B cell (primary cell): ENCODE measurements at regions not wholly inside any gene's neighbourhood (a gene's known extent, or its start where the extent isn't known, plus 50 kb on each side); places are given as distances from the start of the nearest gene placed in this dataset.
"Not testable (repeated sequence)": the region's sequence is repeated elsewhere in the genome, so short reads cannot be mapped to it uniquely, and the experiment has no call there.

Experiments used
- ATAC-seq: fragments of 200-7000 bp; cut with Tn5 transposase; one replicate; pipeline ENCODE4 v1.10.0; 2021; ENCODE audit warnings: low read depth, mild to moderate bottlenecking, moderate number of reproducible peaks, moderate library complexity
- CTCF ChIA-PET: fragments of 350-600 bp; sonication (Branson Sonifier 250); formaldehyde crosslinking; loops from one replicate; lab custom pipeline; 2021; ENCODE audit warnings: antibody characterized with exemption, inconsistent platforms; lab: Charles Lee
- POLR2A ChIA-PET: fragments of 350-600 bp; sonication (Branson Sonifier 250); formaldehyde crosslinking; loops from one replicate; lab custom pipeline; 2021; ENCODE audit warnings: antibody characterized with exemption; lab: Charles Lee
- DNase-seq: peaks from one replicate; pipeline ENCODE4 v3.0.0; 2013
- H2AFZ ChIP-seq: 2 replicates; pipeline ENCODE4 v1.6.1; 2012; ENCODE audit warnings: mild to moderate bottlenecking, low read depth, low read length; ENCODE audit not compliant: insufficient read depth, poor library complexity, severe bottlenecking
- H3K27ac ChIP-seq, 2 donors: 1 replicate in 1 of 2; 2 replicates in 1 of 2; pipeline ENCODE4 v1.5.1; 2012 to 2013; ENCODE audit warnings: low read length in 2 of 2, mild to moderate bottlenecking in 2 of 2, moderate library complexity in 1 of 2
- H3K27me3 ChIP-seq, 4 experiments: fragments of 200-600 bp in 1 of 4; sonication (generic) in 1 of 4; replicated peaks in 1 of 4; 1 replicate in 2 of 4; 2 replicates in 2 of 4; pipeline versions ENCODE4 v1.6.1 to v1.7.0; 2013 to 2016; ENCODE audit warnings: low read length in 3 of 4, mild to moderate bottlenecking in 2 of 4, mixed read lengths in 1 of 4, moderate library complexity in 1 of 4; ENCODE audit not compliant: insufficient read depth in 4 of 4, control insufficient read depth in 3 of 4; ENCODE audit errors: control extremely low read depth in 1 of 4
- H3K36me3 ChIP-seq, 2 experiments: replicated peaks in 1 of 2; 1 replicate in 1 of 2; 2 replicates in 1 of 2; pipeline versions ENCODE4 v1.6.1 to v1.7.1; 2013; ENCODE audit warnings: low read length in 1 of 2; ENCODE audit not compliant: insufficient read depth in 2 of 2, control insufficient read depth in 1 of 2; ENCODE audit errors: control extremely low read depth in 1 of 2, extremely low read depth in 1 of 2
- H3K4me1 ChIP-seq, 2 donors: fragments of 200-600 bp in 1 of 2; sonication (generic) in 1 of 2; 1 replicate in 1 of 2; 2 replicates in 1 of 2; pipeline versions ENCODE4 v1.5.1 to v1.6.1; 2013 to 2017; ENCODE audit warnings: low read length in 2 of 2; ENCODE audit not compliant: control insufficient read depth in 2 of 2, insufficient read depth in 2 of 2
- H3K4me2 ChIP-seq: replicated peaks from 2 replicates; pipeline ENCODE3; 2012; ENCODE audit warnings: mild to moderate bottlenecking, low read depth, low read length; ENCODE audit not compliant: poor library complexity, severe bottlenecking
- H3K4me3 ChIP-seq, 5 experiments: fragments of 200-600 bp in 1 of 5; sonication (generic) in 1 of 5; 1 replicate in 3 of 5; 2 replicates in 2 of 5; pipeline versions ENCODE4 v1.5.1 to v1.7.0; 2011 to 2016; ENCODE audit warnings: low read length in 4 of 5, mild to moderate bottlenecking in 4 of 5, low read depth in 2 of 5, control low read depth in 1 of 5, moderate library complexity in 1 of 5; ENCODE audit not compliant: insufficient read depth in 1 of 5; ENCODE audit errors: control extremely low read depth in 1 of 5, extremely low read depth in 1 of 5
- H3K79me2 ChIP-seq: fragments of 200-600 bp; sonication (generic); one replicate; pipeline ENCODE4 v1.6.0; 2016; ENCODE audit warnings: low read length; ENCODE audit not compliant: control insufficient read depth, insufficient read depth
- H3K9ac ChIP-seq: fragments of 200-600 bp; sonication (generic); 2 replicates; pipeline ENCODE4 v1.6.1; 2017; ENCODE audit warnings: mild to moderate bottlenecking, low read length, moderate library complexity
- H3K9me3 ChIP-seq, 3 donors: one replicate each; pipeline versions ENCODE4 v1.6.1 to v1.7.1; 2013; ENCODE audit warnings: low read length in 2 of 3; ENCODE audit not compliant: control insufficient read depth in 2 of 3, insufficient read depth in 1 of 3; ENCODE audit errors: control extremely low read depth in 1 of 3
- H4K20me1 ChIP-seq: 2 replicates; pipeline ENCODE4 v1.6.0; 2012; ENCODE audit warnings: mild to moderate bottlenecking, low read length; ENCODE audit not compliant: insufficient read depth, control insufficient read depth, poor library complexity, severe bottlenecking
- H3K27ac Mint-ChIP-seq: one replicate; pipeline ENCODE4 v1.8.0; 2021; ENCODE audit warnings: mixed read lengths
- H3K27me3 Mint-ChIP-seq: one replicate; pipeline ENCODE4 v1.8.0; 2021; ENCODE audit warnings: mixed read lengths
- H3K4me1 Mint-ChIP-seq: one replicate; pipeline ENCODE4 v1.8.0; 2021; ENCODE audit warnings: mixed read lengths
- H3K4me3 Mint-ChIP-seq: one replicate; pipeline ENCODE4 v1.8.0; 2021; ENCODE audit warnings: mixed read lengths
- H3K9me3 Mint-ChIP-seq: one replicate; pipeline ENCODE4 v1.8.0; 2022; ENCODE audit warnings: mixed read lengths; ENCODE audit not compliant: insufficient read depth
- WGBS: methylation state at CpG from one replicate; pipeline ENCODE4 v1.1.5; 2013; ENCODE audit warnings: missing lambda C conversion rate; ENCODE audit not compliant: insufficient coverage; 5-methylcytosine and 5-hydroxymethylcytosine counted together
- intact Hi-C: fragments of 100-400 bp; cut with micrococcal nuclease; formaldehyde crosslinking; loops from one replicate; pipeline ENCODE4 v1.10.0; 2022

GRCh38 chr21:9740991-9741742 is 780.2 kb upstream of the TPTE start:
- H3K27me3 Mint-ChIP-seq, H3K36me3 ChIP-seq, H3K79me2 ChIP-seq, CTCF ChIA-PET, H3K4me1 Mint-ChIP-seq, intact Hi-C loops, H2AFZ ChIP-seq, H3K4me3 Mint-ChIP-seq, H3K4me2 ChIP-seq, H3K9me3 Mint-ChIP-seq, ATAC-seq, POLR2A ChIA-PET, H3K4me1 ChIP-seq, H3K27ac Mint-ChIP-seq, H3K27ac ChIP-seq, H3K9ac ChIP-seq, H3K27me3 ChIP-seq, H4K20me1 ChIP-seq, DNase-seq, H3K4me3 ChIP-seq: not testable (repeated sequence)
- H3K9me3 ChIP-seq, result peaks cover 0 to 41% (median 9%) of the 10 kb centered on the region in 3 donors
- 78% methylated on average over 5 of the region's 8 CpGs for WGBS

GRCh38 chr21:9743566-9743965 is 777.8 kb upstream of the TPTE start:
- not testable (repeated sequence) for H3K4me2 ChIP-seq

GRCh38 chr21:9744166-9744565 is 777.2 kb upstream of the TPTE start:
- CTCF ChIA-PET, H3K4me1 ChIP-seq, H3K4me3 ChIP-seq, ATAC-seq, H3K4me3 Mint-ChIP-seq, H3K27ac Mint-ChIP-seq, intact Hi-C loops, H3K4me1 Mint-ChIP-seq, H3K79me2 ChIP-seq, H2AFZ ChIP-seq, POLR2A ChIA-PET, H4K20me1 ChIP-seq, H3K4me2 ChIP-seq, DNase-seq, H3K27ac ChIP-seq, H3K9me3 Mint-ChIP-seq, H3K27me3 Mint-ChIP-seq, H3K27me3 ChIP-seq, H3K9ac ChIP-seq, H3K36me3 ChIP-seq: not testable (repeated sequence)
- peaks cover 0 to 37% (median 2%) of the 10 kb centered on the region in 3 donors for H3K9me3 ChIP-seq
- WGBS, result 43% methylated on average over 4 of the region's 4 CpGs

More at GRCh38 chr21:9743566-9743965, 777.8 kb upstream of the TPTE start:
- H3K27ac ChIP-seq, ATAC-seq, POLR2A ChIA-PET, H3K27me3 Mint-ChIP-seq, H2AFZ ChIP-seq, H3K9ac ChIP-seq, H3K79me2 ChIP-seq, H3K9me3 Mint-ChIP-seq, DNase-seq, CTCF ChIA-PET, H3K4me3 Mint-ChIP-seq, H3K27ac Mint-ChIP-seq, intact Hi-C loops, H3K27me3 ChIP-seq, H3K4me3 ChIP-seq, H4K20me1 ChIP-seq, H3K36me3 ChIP-seq, H3K4me1 ChIP-seq, H3K4me1 Mint-ChIP-seq: not testable (repeated sequence)
- 84% methylated on average over 10 of the region's 10 CpGs for WGBS
- peaks cover 0 to 42% (median 2%) of the 10 kb centered on the region in 3 donors for H3K9me3 ChIP-seq

GRCh38 chr21:9744593-9744992 is 776.8 kb upstream of the TPTE start:
- not testable (repeated sequence) for H3K27ac Mint-ChIP-seq, DNase-seq, H3K9me3 Mint-ChIP-seq

More at GRCh38 chr21:9744593-9744992, 776.8 kb upstream of the TPTE start:
- H3K36me3 ChIP-seq, H3K79me2 ChIP-seq, H3K4me3 Mint-ChIP-seq, H3K27me3 Mint-ChIP-seq, POLR2A ChIA-PET, H2AFZ ChIP-seq, CTCF ChIA-PET, H3K4me3 ChIP-seq, H3K9ac ChIP-seq, intact Hi-C loops, H3K4me1 ChIP-seq, H3K27me3 ChIP-seq, H3K27ac ChIP-seq, H3K4me1 Mint-ChIP-seq, H3K4me2 ChIP-seq, ATAC-seq, H4K20me1 ChIP-seq: not testable (repeated sequence)
- 74% methylated on average over 4 of the region's 4 CpGs for WGBS
- peaks cover 0 to 36% (median 2%) of the 10 kb centered on the region in 3 donors for H3K9me3 ChIP-seq
